ENCODE measurements at regions not wholly inside any gene's neighbourhood (a gene's known extent, or its start where the extent isn't known, plus 50 kb on each side); places are given as distances from the start of the nearest gene placed in this dataset.

DNA sequence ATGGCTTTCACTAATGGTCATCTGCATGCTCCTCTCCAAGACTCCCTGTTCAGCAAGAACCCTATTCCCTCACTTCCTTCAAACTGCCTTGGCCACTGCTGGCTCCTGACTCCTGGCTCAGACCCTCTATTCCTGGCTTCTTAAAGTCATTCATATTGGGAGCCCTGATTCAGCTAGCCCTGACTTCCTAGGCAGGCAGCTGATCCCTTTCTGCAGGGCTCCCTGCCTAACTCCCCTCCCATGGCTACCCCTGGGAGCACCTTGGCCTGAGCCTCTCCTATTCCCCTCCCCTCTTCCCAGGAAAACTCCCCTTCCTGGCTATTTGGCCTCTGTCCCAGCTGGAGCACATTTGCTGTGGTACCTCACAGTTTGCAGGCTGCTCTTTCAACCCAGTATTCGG lies 154.9 kb upstream of the PJA1 start:
- in situ Hi-C loops (cut with MboI; ENCODE audit: low sequenced_read_pairs in 4 of 4) = no loop called here
- Histone ChIP-seq H3K27me3 (no peaks in the 10 kb centered on the region), H3K27ac (no peak overlapping the region), H3K9me3 (no peaks in the 10 kb centered on the region), H3K4me1 (no peaks in the 10 kb centered on the region), H3K4me3 (no peak overlapping the region), H3K36me3 (no peaks in the 10 kb centered on the region)
- ATAC-seq (no peak), DNase-seq (no peak)
- no peak for TF ChIP-seq POLR2A (IDR thresholded peaks at IDR 0.05)
- TF ChIP-seq, protein P1, sequence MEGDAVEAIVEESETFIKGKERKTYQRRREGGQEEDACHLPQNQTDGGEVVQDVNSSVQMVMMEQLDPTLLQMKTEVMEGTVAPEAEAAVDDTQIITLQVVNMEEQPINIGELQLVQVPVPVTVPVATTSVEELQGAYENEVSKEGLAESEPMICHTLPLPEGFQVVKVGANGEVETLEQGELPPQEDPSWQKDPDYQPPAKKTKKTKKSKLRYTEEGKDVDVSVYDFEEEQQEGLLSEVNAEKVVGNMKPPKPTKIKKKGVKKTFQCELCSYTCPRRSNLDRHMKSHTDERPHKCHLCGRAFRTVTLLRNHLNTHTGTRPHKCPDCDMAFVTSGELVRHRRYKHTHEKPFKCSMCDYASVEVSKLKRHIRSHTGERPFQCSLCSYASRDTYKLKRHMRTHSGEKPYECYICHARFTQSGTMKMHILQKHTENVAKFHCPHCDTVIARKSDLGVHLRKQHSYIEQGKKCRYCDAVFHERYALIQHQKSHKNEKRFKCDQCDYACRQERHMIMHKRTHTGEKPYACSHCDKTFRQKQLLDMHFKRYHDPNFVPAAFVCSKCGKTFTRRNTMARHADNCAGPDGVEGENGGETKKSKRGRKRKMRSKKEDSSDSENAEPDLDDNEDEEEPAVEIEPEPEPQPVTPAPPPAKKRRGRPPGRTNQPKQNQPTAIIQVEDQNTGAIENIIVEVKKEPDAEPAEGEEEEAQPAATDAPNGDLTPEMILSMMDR (IDR thresholded peaks at IDR 0.05 in 4 of 5, conservative IDR thresholded peaks at IDR 0.05 in 1 of 5) = no peak
- intact Hi-C loops (cut with DNase I; ENCODE audit: low total_unique reads) = no loop called here

DNA sequence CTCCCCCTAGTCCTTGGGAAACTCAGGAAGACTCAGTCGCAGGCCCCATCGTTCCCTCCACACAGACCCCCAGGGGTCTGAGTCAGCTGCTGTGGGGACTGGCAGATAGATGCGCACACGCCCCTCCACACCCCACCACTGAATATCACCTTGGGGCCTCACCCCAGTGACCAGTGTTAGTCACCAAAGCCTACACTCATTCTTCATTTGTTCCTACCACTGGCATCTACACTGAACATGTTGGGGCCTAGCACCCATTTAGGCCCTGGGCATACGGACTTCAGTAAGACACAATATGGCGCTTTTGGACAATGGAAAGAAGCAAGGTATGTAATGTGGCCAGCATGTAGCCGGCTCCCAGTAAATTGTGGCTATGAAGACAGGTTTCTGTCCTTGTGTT lies 154.1 kb upstream of the PJA1 start:
- DNase-seq (no peak), ATAC-seq (no peak)
- Histone ChIP-seq H3K9me3 (no peaks in the 10 kb centered on the region), H3K4me1 (no peaks in the 10 kb centered on the region), H3K27ac (no peak overlapping the region), H3K36me3 (no peaks in the 10 kb centered on the region), H3K4me3 (no peak overlapping the region), H3K27me3 (no peaks in the 10 kb centered on the region)
- TF ChIP-seq, protein P1 (IDR thresholded peaks at IDR 0.05 in 4 of 5, conservative IDR thresholded peaks at IDR 0.05 in 1 of 5) = no peak
- no peak for TF ChIP-seq POLR2A (IDR thresholded peaks at IDR 0.05)
- in situ Hi-C loops (cut with MboI; ENCODE audit: low sequenced_read_pairs in 4 of 4) (no loop called here), intact Hi-C loops (cut with DNase I; ENCODE audit: low total_unique reads) (no loop called here)

DNA sequence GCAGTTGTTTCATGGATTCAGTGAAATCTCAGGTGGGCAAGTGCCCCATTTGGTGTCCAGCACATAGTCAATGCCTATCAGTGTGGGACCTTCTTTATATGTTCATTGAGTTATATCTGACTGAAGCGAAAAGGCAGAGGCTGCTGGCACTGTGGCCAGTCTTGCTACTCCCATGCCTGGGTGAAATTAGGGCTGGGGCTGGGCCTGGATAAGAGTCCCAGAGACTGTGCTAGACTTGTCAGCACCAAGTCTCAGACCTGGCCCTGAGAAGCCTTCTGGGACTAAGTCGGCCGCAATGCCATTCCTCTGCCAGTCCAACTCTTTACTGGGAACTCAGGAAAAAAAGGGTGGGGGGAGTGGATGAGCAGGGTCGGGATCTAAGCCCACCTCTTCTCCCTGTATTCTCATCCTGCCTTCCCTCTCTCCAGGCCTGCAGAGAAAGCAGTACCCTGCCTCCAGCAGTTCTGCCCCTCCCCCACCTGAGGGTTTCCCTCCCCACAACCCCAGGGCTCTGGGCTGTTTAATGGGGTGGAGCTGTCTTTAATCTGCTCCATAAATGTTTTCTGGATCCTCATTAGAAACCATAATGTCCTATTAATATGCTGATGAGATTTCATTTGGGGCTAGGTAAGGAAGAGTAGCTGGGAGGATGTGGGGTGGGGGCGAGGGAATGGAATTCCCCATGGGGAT lies 153.5 kb upstream of the PJA1 start:
- Histone ChIP-seq H3K27me3 (no peaks in the 10 kb centered on the region), H3K4me1 (no peaks in the 10 kb centered on the region), H3K4me3 (no peak overlapping the region), H3K9me3 (no peaks in the 10 kb centered on the region), H3K27ac (no peak overlapping the region), H3K36me3 (no peaks in the 10 kb centered on the region)
- no peak for DNase-seq
- TF ChIP-seq, protein P1 (IDR thresholded peaks at IDR 0.05 in 4 of 5, conservative IDR thresholded peaks at IDR 0.05 in 1 of 5) = no peak
- no peak for TF ChIP-seq POLR2A (IDR thresholded peaks at IDR 0.05)
- intact Hi-C loops (cut with DNase I; ENCODE audit: low total_unique reads) (no loop called here), in situ Hi-C loops (cut with MboI; ENCODE audit: low sequenced_read_pairs in 4 of 4) (no loop called here)
- ATAC-seq = no peak

DNA sequence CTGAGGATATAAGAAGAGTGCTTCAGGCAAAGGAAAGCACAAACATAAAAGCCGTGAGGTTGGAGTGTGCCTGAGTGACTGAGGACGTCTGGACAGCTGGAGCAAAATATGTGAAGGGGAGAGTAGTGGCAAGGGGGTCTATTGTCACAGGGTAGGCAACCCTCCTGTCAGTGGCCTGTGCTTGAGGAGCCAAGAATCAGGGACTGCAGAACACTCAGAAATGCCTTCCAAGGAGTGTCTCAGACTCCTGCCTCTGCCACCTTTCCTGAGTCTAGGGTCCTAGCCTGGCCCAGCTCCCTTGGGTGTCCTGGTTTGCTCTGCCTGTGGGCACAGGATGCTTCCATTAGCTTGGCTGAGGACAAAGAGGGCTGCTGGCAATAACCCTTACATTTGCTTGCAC lies 152.5 kb upstream of the PJA1 start:
- no peak for ATAC-seq
- no peak for DNase-seq

More for the DNA sequence above, 152.5 kb upstream of the PJA1 start:
- H3K4me1 ChIP-seq = no peaks in the 10 kb centered on the region
- intact Hi-C loops (cut with DNase I; ENCODE audit: low total_unique reads) (no loop called here), in situ Hi-C loops (cut with MboI; ENCODE audit: low sequenced_read_pairs in 4 of 4) (no loop called here)
- no peak overlapping the region for H3K27ac ChIP-seq
- H3K4me3 ChIP-seq = no peak overlapping the region
- TF ChIP-seq POLR2A (IDR thresholded peaks at IDR 0.05) = no peak
- TF ChIP-seq, protein P1 (IDR thresholded peaks at IDR 0.05 in 4 of 5, conservative IDR thresholded peaks at IDR 0.05 in 1 of 5) = no peak
- H3K27me3 ChIP-seq = no peaks in the 10 kb centered on the region
- no peaks in the 10 kb centered on the region for H3K9me3 ChIP-seq
- H3K36me3 ChIP-seq = no peaks in the 10 kb centered on the region

All from gastrocnemius medialis (tissue), 4 donors.